ENCODE measurements at regions not wholly inside any gene's neighbourhood (a gene's known extent, or its start where the extent isn't known, plus 50 kb on each side); places are given as distances from the start of the nearest gene placed in this dataset.

GRCh38 chrX:14355556-14355955 lies 173.8 kb upstream of the GLRA2 start:
- Histone ChIP-seq H3K9me1 (ENCODE audit: insufficient read depth, low read length) (no peaks in the 10 kb centered on the region), H3K4me3 (ENCODE audit: insufficient read depth, low read depth, low read length) (no peak overlapping the region), H3K4me1 (ENCODE audit: control insufficient read depth, insufficient read depth, low read length) (no peaks in the 10 kb centered on the region), H2AK9ac (replicated peaks; ENCODE audit: low read depth, low read length, poor library complexity) (no peak overlapping the region), H2AK5ac (ENCODE audit: low read depth, low read length) (no peak overlapping the region), H3K27ac (ENCODE audit: insufficient read depth, low read length) (no peak overlapping the region), H3K36me3 (ENCODE audit: control insufficient read depth, insufficient read depth, low read length) (no peaks in the 10 kb centered on the region), H3K4ac (ENCODE audit: low read depth, low read length) (no peak overlapping the region), H3K4me2 (ENCODE audit: low read depth, low read length) (no peak overlapping the region), H2BK5ac (ENCODE audit: low read depth, low read length, poor library complexity, severe bottlenecking) (no peak overlapping the region), H3K79me1 (ENCODE audit: low read depth in 1 of 2, low read length in 2 of 2) (no peaks in the 10 kb centered on the region), H3K56ac (ENCODE audit: extremely low read depth, insufficient read depth, low read length) (no peak overlapping the region), H2BK120ac (ENCODE audit: low read depth, low read length) (no peak overlapping the region), H4K5ac (ENCODE audit: low read depth, low read length) (no peak overlapping the region), H3K9ac (ENCODE audit: low read depth, low read length) (no peak overlapping the region), H3K9me3 (ENCODE audit: control insufficient read depth, insufficient read depth, low read length) (peaks cover 5% of the 10 kb centered on the region; the same call in 1 of the 2 replicates), H4K20me1 (ENCODE audit: insufficient read depth, low read length) (no peaks in the 10 kb centered on the region), H2BK20ac (ENCODE audit: low read depth, low read length) (no peak overlapping the region), H3K23ac (ENCODE audit: low read depth, low read length) (no peak overlapping the region), H3K27me3 (ENCODE audit: control insufficient read depth, insufficient read depth, low read length) (no peaks in the 10 kb centered on the region), H4K91ac (ENCODE audit: insufficient read depth, low read depth, low read length) (no peak overlapping the region), H2BK15ac (ENCODE audit: low read depth, low read length) (no peak overlapping the region), H4K8ac (ENCODE audit: low read depth in 2 of 2, low read length in 2 of 2) (no peak overlapping the region), H3K14ac (replicated peaks; ENCODE audit: low read depth, low read length) (no peak overlapping the region), H3K18ac (ENCODE audit: low read depth, low read length) (no peak overlapping the region), H2AFZ (replicated peaks; ENCODE audit: low read length, poor library complexity) (no peak overlapping the region)
- TF ChIP-seq CHD1 (IDR thresholded peaks at IDR 0.05; ENCODE audit: low read depth, low read length) (no peak), BHLHE40 (IDR thresholded peaks at IDR 0.05; ENCODE audit: low read depth, low read length) (no peak), CTCF (conservative IDR thresholded peaks at IDR 0.05; ENCODE audit: low read depth, low read length) (no peak)
- dilution Hi-C loops (cut with HindIII; ENCODE audit: low sequenced_read_pairs, unreplicated experiment), result no loop called here
- ChIA-PET POLR2A (ENCODE audit: unreplicated experiment) (no interaction called here), CTCF (no interaction called here)
- DNase-seq (no peak), ATAC-seq (ENCODE audit: low read depth) (no peak)
- in situ Hi-C loops (cut with MboI; ENCODE audit: low sequenced_read_pairs), result no loop called here
- intact Hi-C loops (cut with micrococcal nuclease), result no loop called here
- BruUV-seq (replicated peaks), result no TSS peak
